Fibroblast of villous mesenchyme (primary cell): ENCODE measurements at regions not wholly inside any gene's neighbourhood (a gene's known extent, or its start where the extent isn't known, plus 50 kb on each side); places are given as distances from the start of the nearest gene placed in this dataset.
A peak's percentile ranks its signal among the peaks of the same experiment; 100 is the strongest.

Experiments used
- DNase-seq: peaks from one replicate; pipeline ENCODE4 v3.0.0-alpha.2; 2010; ENCODE audit warnings: low read depth
- H3K4me3 ChIP-seq: 2 replicates; pipeline ENCODE4 v1.5.1; 2011; ENCODE audit warnings: low read depth, mild to moderate bottlenecking, low read length
- CTCF ChIP-seq: IDR thresholded peaks from 2 replicates; pipeline ENCODE4 v1.5.1; 2012; ENCODE audit warnings: low read depth, mild to moderate bottlenecking, low read length; ENCODE audit not compliant: insufficient read depth

DNA sequence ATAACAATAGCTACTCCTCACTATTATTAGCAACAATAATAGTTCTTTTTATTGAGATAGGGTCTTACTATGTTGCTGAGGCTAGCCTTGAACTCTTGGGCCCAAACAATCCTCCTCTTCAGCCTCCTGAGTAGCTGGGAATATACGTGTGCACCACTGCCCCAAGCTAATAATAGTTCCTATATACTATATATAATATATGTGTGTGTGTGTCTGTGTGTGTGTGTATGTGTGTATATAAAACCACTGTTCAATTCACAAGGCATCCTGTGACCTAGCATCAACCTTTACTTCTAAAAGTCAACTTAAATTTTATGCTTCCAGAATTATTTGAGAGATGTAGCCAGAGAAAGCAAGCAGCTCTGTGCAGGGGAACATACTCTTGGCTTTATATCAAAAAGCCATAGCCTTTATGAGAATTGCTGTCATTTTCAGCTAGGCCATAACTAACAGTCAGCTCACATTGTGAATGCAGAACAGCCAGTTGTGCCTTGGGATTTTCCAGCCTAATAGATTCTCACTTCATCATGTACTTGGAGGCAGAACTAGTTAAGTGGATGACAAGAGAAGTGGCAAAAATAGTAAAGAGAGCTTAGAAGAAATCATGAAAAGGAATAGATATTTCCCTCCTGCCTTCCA is 665.5 kb downstream of the NYAP2 start:
- H3K4me3 ChIP-seq = no peak overlapping the region
- no peak for DNase-seq
- TF ChIP-seq CTCF = no peak

DNA sequence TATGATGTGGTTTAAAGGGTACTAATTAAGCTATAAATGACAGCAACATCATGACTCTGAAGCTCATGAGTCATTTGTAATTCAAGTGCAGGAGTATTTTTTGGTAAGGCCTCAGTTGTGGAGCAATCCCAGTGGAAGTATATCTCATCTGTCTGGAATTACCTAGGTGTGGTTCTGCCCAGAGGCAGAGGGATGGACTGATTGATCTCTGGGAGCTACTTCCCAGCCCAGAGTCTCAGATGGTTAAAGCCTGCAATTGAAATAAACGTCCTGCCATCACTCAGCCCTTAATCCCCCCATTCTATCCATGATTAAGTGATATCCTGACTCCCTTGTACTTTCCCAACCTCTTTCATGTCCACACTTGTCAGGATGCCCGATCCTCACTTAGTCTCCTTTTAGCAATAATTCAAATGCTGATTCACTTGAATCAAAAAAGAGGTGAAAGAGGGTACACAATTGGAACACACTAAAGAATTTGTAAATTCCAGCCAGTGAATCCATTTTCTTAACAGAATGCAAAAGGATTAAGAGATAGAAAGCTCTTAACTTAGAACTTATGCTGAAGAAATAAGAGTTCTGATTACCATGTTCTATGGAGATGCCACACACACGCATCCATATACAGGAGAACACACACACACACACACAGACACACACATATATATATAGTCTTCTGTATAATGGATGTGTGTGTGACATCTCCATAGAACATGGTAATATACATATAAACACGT is 664.4 kb downstream of the NYAP2 start:
- DNase-seq = peak; percentile 44
- TF ChIP-seq CTCF = no peak
- H3K4me3 ChIP-seq = no peak overlapping the region

GRCh38 chr2:226059961-226060627 is 660.6 kb downstream of the NYAP2 start:
- DNase-seq = peak; percentile 24
- no peak for TF ChIP-seq CTCF
- H3K4me3 ChIP-seq = no peak overlapping the region

- DNase-seq = no peak
- no peak overlapping the region for H3K4me3 ChIP-seq
- TF ChIP-seq CTCF = no peak
These were observed 658.4 kb downstream of the NYAP2 start for GRCh38 chr2:226057914-226058313.

- no peak for TF ChIP-seq CTCF
- no peak for DNase-seq
- no peak overlapping the region for H3K4me3 ChIP-seq
These were observed 657.9 kb downstream of the NYAP2 start for GRCh38 chr2:226057365-226057764.

DNA sequence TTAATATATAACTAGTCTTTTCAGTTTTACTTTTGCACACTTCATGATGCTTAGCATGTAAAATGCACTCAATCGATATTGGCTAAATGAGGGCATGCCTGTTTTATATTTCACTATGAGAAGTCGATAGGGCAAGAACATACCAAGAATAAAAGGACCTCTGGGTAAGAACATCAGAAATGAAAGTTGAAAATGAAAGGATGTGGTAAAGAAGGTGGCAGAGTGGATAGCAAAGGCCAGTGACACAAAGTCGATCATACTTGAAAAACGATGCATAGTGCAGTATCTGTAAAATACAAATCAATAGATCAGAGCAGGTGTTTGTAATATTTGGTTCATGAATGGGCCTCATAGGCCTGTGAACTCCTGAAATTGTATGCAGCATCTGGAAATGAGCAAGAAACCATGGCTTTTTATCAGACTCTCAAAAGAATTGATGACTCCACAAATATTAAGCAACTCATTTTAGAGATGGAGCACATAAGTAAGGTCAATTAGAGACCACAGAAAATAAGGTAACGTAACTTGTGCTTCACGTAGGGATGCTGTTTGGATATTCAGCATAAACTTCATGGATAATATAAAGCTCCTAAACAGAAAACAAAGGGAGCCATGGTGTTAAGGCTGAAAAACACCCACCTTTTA is 653.4 kb downstream of the NYAP2 start:
- H3K4me3 ChIP-seq = no peak overlapping the region
- no peak for TF ChIP-seq CTCF
- DNase-seq = no peak
